ENCODE measurements at regions not wholly inside any gene's neighbourhood (a gene's known extent, or its start where the extent isn't known, plus 50 kb on each side); places are given as distances from the start of the nearest gene placed in this dataset.

GRCh38 chrX:6777238-6778002, 242.5 kb upstream of the VCX3A start:
- no peaks in the 10 kb centered on the region for H3K79me2 ChIP-seq (ENCODE audit: insufficient read depth, low read length)
- no peaks in the 10 kb centered on the region for H3K36me3 ChIP-seq (ENCODE audit: insufficient read depth, low read length)
- H3K9ac ChIP-seq (ENCODE audit: low read length) = no peak overlapping the region
- H3K4me3 ChIP-seq (ENCODE audit: low read depth, low read length, poor library complexity, severe bottlenecking) = peak overlapping the region; percentile 14
- H3F3A ChIP-seq (ENCODE audit: insufficient read depth, low read length) = no peaks in the 10 kb centered on the region
- peaks cover 19% of the 10 kb centered on the region for H3K4me1 ChIP-seq (ENCODE audit: insufficient read depth, low read length, severe bottlenecking)
- H4K20me1 ChIP-seq (ENCODE audit: insufficient read depth, low read length) = no peaks in the 10 kb centered on the region
- TF ChIP-seq EZH2 (IDR thresholded peaks at IDR 0.05; ENCODE audit: borderline replicate concordance, low read length) = no peak
- no peak for TF ChIP-seq CTCF (IDR thresholded peaks at IDR 0.05; ENCODE audit: low read length)
- no peak overlapping the region for H2AFZ ChIP-seq (ENCODE audit: low read length)
- no peaks in the 10 kb centered on the region for H3K9me3 ChIP-seq (ENCODE audit: low read length)
- peak overlapping the region; percentile 46 for H3K4me2 ChIP-seq (ENCODE audit: low read length)
- H3K27me3 ChIP-seq (ENCODE audit: insufficient read depth, low read length) = no peaks in the 10 kb centered on the region
- H3K9me2 ChIP-seq (ENCODE audit: low read depth, low read length) = no peaks in the 10 kb centered on the region
- H3K27ac ChIP-seq (ENCODE audit: low read depth, low read length, poor library complexity, severe bottlenecking) = peak overlapping the region; percentile 25

GRCh38 chrX:6770936-6771335, 236.0 kb upstream of the VCX3A start:
- no peak overlapping the region for H2AFZ ChIP-seq (ENCODE audit: low read length)
- H3K27ac ChIP-seq (ENCODE audit: low read depth, low read length, poor library complexity, severe bottlenecking) = no peak overlapping the region
- no peaks in the 10 kb centered on the region for H3K9me2 ChIP-seq (ENCODE audit: low read depth, low read length)
- TF ChIP-seq CTCF (IDR thresholded peaks at IDR 0.05; ENCODE audit: low read length) (no peak), EZH2 (IDR thresholded peaks at IDR 0.05; ENCODE audit: borderline replicate concordance, low read length) (no peak)
- no peaks in the 10 kb centered on the region for H3K36me3 ChIP-seq (ENCODE audit: insufficient read depth, low read length)
- no peaks in the 10 kb centered on the region for H3K27me3 ChIP-seq (ENCODE audit: insufficient read depth, low read length)
- no peak overlapping the region for H3K4me2 ChIP-seq (ENCODE audit: low read length)
- no peaks in the 10 kb centered on the region for H3K9me3 ChIP-seq (ENCODE audit: low read length)
- H3K9ac ChIP-seq (ENCODE audit: low read length) = no peak overlapping the region
- H3K4me1 ChIP-seq (ENCODE audit: insufficient read depth, low read length, severe bottlenecking) = no peaks in the 10 kb centered on the region
- no peaks in the 10 kb centered on the region for H3F3A ChIP-seq (ENCODE audit: insufficient read depth, low read length)
- H3K79me2 ChIP-seq (ENCODE audit: insufficient read depth, low read length) = no peaks in the 10 kb centered on the region
- H3K4me3 ChIP-seq (ENCODE audit: low read depth, low read length, poor library complexity, severe bottlenecking) = no peak overlapping the region
- no peaks in the 10 kb centered on the region for H4K20me1 ChIP-seq (ENCODE audit: insufficient read depth, low read length)

- TF ChIP-seq CTCF (IDR thresholded peaks at IDR 0.05; ENCODE audit: low read length) = no peak
- no peak for TF ChIP-seq EZH2 (IDR thresholded peaks at IDR 0.05; ENCODE audit: borderline replicate concordance, low read length)
- no peaks in the 10 kb centered on the region for H3K4me1 ChIP-seq (ENCODE audit: insufficient read depth, low read length, severe bottlenecking)
Observed at GRCh38 chrX:6768881-6769280, 234.0 kb upstream of the VCX3A start.

More at GRCh38 chrX:6768881-6769280, 234.0 kb upstream of the VCX3A start:
- Histone ChIP-seq H2AFZ (ENCODE audit: low read length) (no peak overlapping the region), H4K20me1 (ENCODE audit: insufficient read depth, low read length) (no peaks in the 10 kb centered on the region), H3K27me3 (ENCODE audit: insufficient read depth, low read length) (no peaks in the 10 kb centered on the region), H3K79me2 (ENCODE audit: insufficient read depth, low read length) (no peaks in the 10 kb centered on the region), H3K36me3 (ENCODE audit: insufficient read depth, low read length) (no peaks in the 10 kb centered on the region), H3K4me2 (ENCODE audit: low read length) (no peak overlapping the region), H3K27ac (ENCODE audit: low read depth, low read length, poor library complexity, severe bottlenecking) (no peak overlapping the region), H3K9me2 (ENCODE audit: low read depth, low read length) (no peaks in the 10 kb centered on the region), H3K9ac (ENCODE audit: low read length) (no peak overlapping the region), H3K9me3 (ENCODE audit: low read length) (no peaks in the 10 kb centered on the region), H3K4me3 (ENCODE audit: low read depth, low read length, poor library complexity, severe bottlenecking) (no peak overlapping the region), H3F3A (ENCODE audit: insufficient read depth, low read length) (no peaks in the 10 kb centered on the region)

Data from OCI-LY1 (cell line).